Glutamatergic neuron (in vitro differentiated cells): ENCODE measurements at regions not wholly inside any gene's neighbourhood (a gene's known extent, or its start where the extent isn't known, plus 50 kb on each side); places are given as distances from the start of the nearest gene placed in this dataset.

ENCODE experiments used
- DNase-seq: peaks from one replicate; pipeline ENCODE4 v3.0.0; 2022
- H3K27ac Mint-ChIP-seq: one replicate; pipeline ENCODE4 v1.8.0; 2020; ENCODE audit warnings: mild to moderate bottlenecking, mixed read lengths, inconsistent platforms; ENCODE audit not compliant: unreplicated experiment
- H3K27me3 Mint-ChIP-seq: one replicate; pipeline ENCODE4 v1.8.0; 2020; ENCODE audit warnings: mild to moderate bottlenecking, moderate library complexity, mixed read lengths, inconsistent platforms; ENCODE audit not compliant: unreplicated experiment
- H3K36me3 Mint-ChIP-seq: one replicate; pipeline ENCODE4 v1.8.0; 2020; ENCODE audit warnings: mild to moderate bottlenecking, mixed read lengths, inconsistent platforms; ENCODE audit not compliant: unreplicated experiment
- H3K4me1 Mint-ChIP-seq: one replicate; pipeline ENCODE4 v1.8.0; 2020; ENCODE audit warnings: mild to moderate bottlenecking, low read depth, mixed read lengths, inconsistent platforms; ENCODE audit not compliant: unreplicated experiment
- H3K4me3 Mint-ChIP-seq: one replicate; pipeline ENCODE4 v1.8.0; 2020; ENCODE audit warnings: mild to moderate bottlenecking, mixed read lengths, inconsistent platforms; ENCODE audit not compliant: unreplicated experiment
- H3K9me3 Mint-ChIP-seq: one replicate; pipeline ENCODE4 v1.8.0; 2020; ENCODE audit warnings: mild to moderate bottlenecking, moderate library complexity, mixed read lengths, inconsistent platforms; ENCODE audit not compliant: unreplicated experiment
- CTCF ChIP-seq: fragments of 200-600 bp; sonication (generic); IDR thresholded peaks from one replicate; pipeline ENCODE4 v1.5.0; 2021; ENCODE audit not compliant: partially characterized antibody, unreplicated experiment

- H3K27me3 Mint-ChIP-seq = peaks cover 6% of the 10 kb centered on the region
- DNase-seq = no peak
Measured at GRCh38 chrX:1741816-1742394, 127.0 kb downstream of the ASMT start.

GRCh38 chrX:1743105-1743504 is 128.2 kb downstream of the ASMT start:
- no peak overlapping the region for H3K27ac Mint-ChIP-seq

More at GRCh38 chrX:1741816-1742394, 127.0 kb downstream of the ASMT start:
- Mint-ChIP-seq H3K4me3 (no peak overlapping the region), H3K27ac (no peak overlapping the region), H3K9me3 (peaks cover 6% of the 10 kb centered on the region), H3K4me1 (no peaks in the 10 kb centered on the region), H3K36me3 (peaks cover 17% of the 10 kb centered on the region)
- no peak for TF ChIP-seq CTCF

GRCh38 chrX:1743663-1744062 is 128.8 kb downstream of the ASMT start:
- Mint-ChIP-seq H3K4me3 (no peak overlapping the region), H3K27ac (no peak overlapping the region), H3K4me1 (no peaks in the 10 kb centered on the region), H3K36me3 (peaks cover 17% of the 10 kb centered on the region), H3K27me3 (peaks cover 6% of the 10 kb centered on the region), H3K9me3 (peaks cover 8% of the 10 kb centered on the region)
- no peak for DNase-seq
- no peak for TF ChIP-seq CTCF

More at GRCh38 chrX:1743105-1743504, 128.2 kb downstream of the ASMT start:
- H3K4me1 Mint-ChIP-seq = no peaks in the 10 kb centered on the region
- TF ChIP-seq CTCF = no peak
- H3K9me3 Mint-ChIP-seq = peaks cover 6% of the 10 kb centered on the region
- DNase-seq = no peak
- no peak overlapping the region for H3K4me3 Mint-ChIP-seq
- H3K27me3 Mint-ChIP-seq = peaks cover 6% of the 10 kb centered on the region
- peaks cover 17% of the 10 kb centered on the region for H3K36me3 Mint-ChIP-seq

GRCh38 chrX:1748408-1748807 is 133.5 kb downstream of the ASMT start:
- no peak overlapping the region for H3K4me3 Mint-ChIP-seq
- H3K27ac Mint-ChIP-seq = no peak overlapping the region
- peaks cover 9% of the 10 kb centered on the region for H3K9me3 Mint-ChIP-seq
- H3K27me3 Mint-ChIP-seq = peaks cover 5% of the 10 kb centered on the region
- peaks cover 16% of the 10 kb centered on the region for H3K4me1 Mint-ChIP-seq
- DNase-seq = no peak
- peaks cover 17% of the 10 kb centered on the region for H3K36me3 Mint-ChIP-seq
- TF ChIP-seq CTCF = no peak

GRCh38 chrX:1749499-1749898 is 134.6 kb downstream of the ASMT start:
- no peak overlapping the region for H3K4me3 Mint-ChIP-seq
- TF ChIP-seq CTCF = no peak
- peaks cover 9% of the 10 kb centered on the region for H3K9me3 Mint-ChIP-seq
- DNase-seq = no peak
- H3K27ac Mint-ChIP-seq = no peak overlapping the region
- H3K4me1 Mint-ChIP-seq = peaks cover 16% of the 10 kb centered on the region
- H3K36me3 Mint-ChIP-seq = peaks cover 14% of the 10 kb centered on the region
- peaks cover 5% of the 10 kb centered on the region for H3K27me3 Mint-ChIP-seq
